ENCODE measurements at regions not wholly inside any gene's neighbourhood (a gene's known extent, or its start where the extent isn't known, plus 50 kb on each side); places are given as distances from the start of the nearest gene placed in this dataset.
"Not testable (repeated sequence)": the region's sequence is repeated elsewhere in the genome, so short reads cannot be mapped to it uniquely, and the experiment has no call there.

DNA sequence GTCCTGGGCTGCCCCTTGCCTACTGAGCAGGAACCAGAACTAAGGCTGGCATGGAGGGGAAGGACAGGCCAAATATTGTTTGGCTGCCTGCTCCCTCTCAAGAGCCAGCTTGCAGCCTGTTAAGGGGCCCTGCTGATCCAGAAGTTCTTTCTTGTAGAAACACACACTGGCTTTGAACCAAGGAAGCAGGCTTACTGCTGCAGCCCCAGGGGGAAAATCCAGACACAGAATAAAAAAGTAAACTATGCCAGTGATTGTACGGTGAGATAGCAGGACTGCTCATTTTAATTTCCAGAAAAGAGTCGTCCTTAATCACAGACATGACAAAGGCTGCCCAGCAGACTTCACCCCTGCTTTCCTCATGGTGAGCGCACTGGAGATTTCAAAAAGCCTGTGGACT is 371.6 kb downstream of the ANAPC1 start:
- H3K9ac ChIP-seq (ENCODE audit: low read length); H4K12ac ChIP-seq (ENCODE audit: low read depth, low read length): not testable (repeated sequence)
- no CpG with 5 or more reads among the region's 3 CpGs for WGBS (ENCODE audit: extremely low coverage, insufficient coverage, insufficient read length)

DNA sequence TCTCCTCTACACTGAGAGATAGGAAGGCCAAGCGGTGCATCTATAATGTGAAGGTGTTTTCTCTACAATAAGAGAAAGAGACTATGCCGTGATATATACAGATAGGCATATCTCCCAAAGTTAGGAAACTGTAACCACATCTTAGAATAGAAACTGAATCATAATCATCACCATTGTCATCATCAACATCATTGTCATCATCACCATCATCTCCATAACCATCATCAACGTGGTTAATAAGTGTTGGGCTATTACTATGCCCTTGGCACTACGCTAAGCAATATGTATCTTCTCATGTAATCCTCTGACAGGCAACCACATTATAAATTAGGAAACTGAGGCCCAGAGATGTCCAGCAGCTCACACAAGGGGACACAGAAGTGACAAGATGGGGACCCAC is 369.9 kb downstream of the ANAPC1 start:
- H3K9me3 ChIP-seq (ENCODE audit: insufficient read depth, low read depth, low read length); H3K79me1 ChIP-seq (ENCODE audit: low read length); H2BK120ac ChIP-seq (ENCODE audit: insufficient read depth, low read length, poor library complexity); H2BK12ac ChIP-seq (ENCODE audit: low read length); H3K27me3 ChIP-seq (ENCODE audit: insufficient read depth, low read length); H3K14ac ChIP-seq (ENCODE audit: low read length); H3K23ac ChIP-seq (ENCODE audit: low read length); H2AK5ac ChIP-seq (ENCODE audit: low read length); H3K79me2 ChIP-seq (ENCODE audit: control insufficient read depth, insufficient read depth, low read length, poor library complexity); H3K4me3 ChIP-seq (ENCODE audit: low read depth, low read length); H4K91ac ChIP-seq (ENCODE audit: low read depth, low read length); H3K36me3 ChIP-seq (ENCODE audit: control insufficient read depth in 1 of 2, insufficient read depth in 2 of 2, low read length in 2 of 2); H3K9ac ChIP-seq (ENCODE audit: low read length); H3K4me2 ChIP-seq (ENCODE audit: low read length); H2AFZ ChIP-seq (ENCODE audit: insufficient read depth, low read length, poor library complexity); H2BK5ac ChIP-seq (ENCODE audit: low read depth, low read length, poor library complexity); H4K12ac ChIP-seq (ENCODE audit: low read depth, low read length); H3K18ac ChIP-seq (ENCODE audit: low read length); DNase-seq; H3K4ac ChIP-seq (ENCODE audit: low read depth, low read length); H3K4me1 ChIP-seq (ENCODE audit: control insufficient read depth in 1 of 2, insufficient read depth in 2 of 2, low read length in 2 of 2); H4K8ac ChIP-seq (ENCODE audit: low read depth, low read length); H3K27ac ChIP-seq (ENCODE audit: low read depth, low read length): not testable (repeated sequence)
- WGBS (ENCODE audit: extremely low coverage, insufficient coverage, insufficient read length), result no CpG with 5 or more reads among the region's 4 CpGs

More for the DNA sequence above, 371.6 kb downstream of the ANAPC1 start:
- H3K36me3 ChIP-seq (ENCODE audit: control insufficient read depth in 1 of 2, insufficient read depth in 2 of 2, low read length in 2 of 2); H3K79me1 ChIP-seq (ENCODE audit: low read length); DNase-seq; H3K27ac ChIP-seq (ENCODE audit: low read depth, low read length); H3K4ac ChIP-seq (ENCODE audit: low read depth, low read length); H3K4me3 ChIP-seq (ENCODE audit: low read depth, low read length); H2BK12ac ChIP-seq (ENCODE audit: low read length); H2AK5ac ChIP-seq (ENCODE audit: low read length); H2BK5ac ChIP-seq (ENCODE audit: low read depth, low read length, poor library complexity); H3K27me3 ChIP-seq (ENCODE audit: insufficient read depth, low read length); H3K4me2 ChIP-seq (ENCODE audit: low read length); H3K9me3 ChIP-seq (ENCODE audit: insufficient read depth, low read depth, low read length); H3K4me1 ChIP-seq (ENCODE audit: control insufficient read depth in 1 of 2, insufficient read depth in 2 of 2, low read length in 2 of 2); H3K18ac ChIP-seq (ENCODE audit: low read length); H4K91ac ChIP-seq (ENCODE audit: low read depth, low read length); H2AFZ ChIP-seq (ENCODE audit: insufficient read depth, low read length, poor library complexity); H3K79me2 ChIP-seq (ENCODE audit: control insufficient read depth, insufficient read depth, low read length, poor library complexity); H3K14ac ChIP-seq (ENCODE audit: low read length); H2BK120ac ChIP-seq (ENCODE audit: insufficient read depth, low read length, poor library complexity); H3K23ac ChIP-seq (ENCODE audit: low read length); H4K8ac ChIP-seq (ENCODE audit: low read depth, low read length): not testable (repeated sequence)

DNA sequence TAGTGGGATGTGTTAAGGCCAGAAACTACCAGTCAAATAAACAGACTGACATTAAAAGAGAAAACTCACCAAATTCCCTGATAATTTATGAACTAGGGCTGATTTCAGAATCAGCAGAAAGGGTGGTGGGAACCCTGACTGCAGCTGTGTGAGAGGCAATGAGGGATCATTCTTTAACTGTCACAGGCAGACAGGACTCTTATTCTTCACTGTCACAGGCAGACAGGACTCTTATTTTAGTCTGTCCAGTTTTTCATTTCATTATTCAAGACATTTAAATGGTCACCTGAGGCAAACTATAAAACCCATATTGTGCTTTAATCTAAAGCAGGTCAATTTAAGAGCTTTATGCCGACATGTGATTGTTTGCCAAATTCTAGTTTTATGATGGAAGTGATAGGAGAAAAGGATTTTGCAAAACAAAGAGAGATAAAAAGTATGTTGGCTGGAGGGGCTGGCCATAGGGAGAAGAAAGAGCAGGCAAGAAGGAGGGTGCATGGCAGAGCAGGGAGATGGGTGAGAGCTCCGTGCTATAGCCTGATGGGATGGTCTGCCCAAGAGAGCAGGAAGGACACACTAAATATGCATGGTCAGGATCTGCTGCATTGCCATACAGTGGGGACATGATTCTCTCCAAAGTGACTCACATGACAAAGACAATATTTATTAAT is 366.8 kb downstream of the ANAPC1 start:
- H2BK120ac ChIP-seq (ENCODE audit: insufficient read depth, low read length, poor library complexity); H3K79me2 ChIP-seq (ENCODE audit: control insufficient read depth, insufficient read depth, low read length, poor library complexity); H3K4me3 ChIP-seq (ENCODE audit: low read depth, low read length); H3K36me3 ChIP-seq (ENCODE audit: control insufficient read depth in 1 of 2, insufficient read depth in 2 of 2, low read length in 2 of 2); H2AFZ ChIP-seq (ENCODE audit: insufficient read depth, low read length, poor library complexity); H2BK5ac ChIP-seq (ENCODE audit: low read depth, low read length, poor library complexity); H4K12ac ChIP-seq (ENCODE audit: low read depth, low read length); H3K18ac ChIP-seq (ENCODE audit: low read length); H3K27me3 ChIP-seq (ENCODE audit: insufficient read depth, low read length); H3K23ac ChIP-seq (ENCODE audit: low read length); H3K4me2 ChIP-seq (ENCODE audit: low read length); H2AK5ac ChIP-seq (ENCODE audit: low read length); H3K9me3 ChIP-seq (ENCODE audit: insufficient read depth, low read depth, low read length); H3K79me1 ChIP-seq (ENCODE audit: low read length); DNase-seq; H3K9ac ChIP-seq (ENCODE audit: low read length); H2BK12ac ChIP-seq (ENCODE audit: low read length); H3K4ac ChIP-seq (ENCODE audit: low read depth, low read length); H3K27ac ChIP-seq (ENCODE audit: low read depth, low read length); H4K91ac ChIP-seq (ENCODE audit: low read depth, low read length); H3K14ac ChIP-seq (ENCODE audit: low read length); H3K4me1 ChIP-seq (ENCODE audit: control insufficient read depth in 1 of 2, insufficient read depth in 2 of 2, low read length in 2 of 2); H4K8ac ChIP-seq (ENCODE audit: low read depth, low read length): not testable (repeated sequence)
- WGBS (ENCODE audit: extremely low coverage, insufficient coverage, insufficient read length), result no CpG with 5 or more reads among the region's 2 CpGs

DNA sequence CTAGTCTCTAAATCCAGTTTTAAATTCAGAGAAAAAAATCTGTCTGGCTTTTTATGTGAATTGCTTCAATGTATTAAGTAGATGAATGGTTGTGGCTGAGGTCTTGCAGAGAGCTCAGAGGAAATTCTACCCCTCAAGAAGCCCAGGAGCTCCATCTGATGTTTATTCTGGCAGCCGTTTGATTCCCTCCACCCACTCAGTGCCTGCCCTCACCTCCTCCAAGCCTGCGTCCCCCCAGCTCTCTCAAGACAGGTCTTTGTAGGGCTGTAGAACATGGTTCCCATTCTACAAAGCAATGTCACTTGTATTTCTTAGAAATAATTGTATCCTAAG is 366.3 kb downstream of the ANAPC1 start:
- H4K91ac ChIP-seq (ENCODE audit: low read depth, low read length); H3K18ac ChIP-seq (ENCODE audit: low read length); H3K79me2 ChIP-seq (ENCODE audit: control insufficient read depth, insufficient read depth, low read length, poor library complexity); H3K23ac ChIP-seq (ENCODE audit: low read length); H3K14ac ChIP-seq (ENCODE audit: low read length); DNase-seq; H3K27ac ChIP-seq (ENCODE audit: low read depth, low read length); H3K79me1 ChIP-seq (ENCODE audit: low read length); H3K4me3 ChIP-seq (ENCODE audit: low read depth, low read length); H3K36me3 ChIP-seq (ENCODE audit: control insufficient read depth in 1 of 2, insufficient read depth in 2 of 2, low read length in 2 of 2); H3K9me3 ChIP-seq (ENCODE audit: insufficient read depth, low read depth, low read length); H2AFZ ChIP-seq (ENCODE audit: insufficient read depth, low read length, poor library complexity); H2BK12ac ChIP-seq (ENCODE audit: low read length); H3K9ac ChIP-seq (ENCODE audit: low read length); H3K4me1 ChIP-seq (ENCODE audit: control insufficient read depth in 1 of 2, insufficient read depth in 2 of 2, low read length in 2 of 2); H3K4me2 ChIP-seq (ENCODE audit: low read length); H2BK120ac ChIP-seq (ENCODE audit: insufficient read depth, low read length, poor library complexity); H3K27me3 ChIP-seq (ENCODE audit: insufficient read depth, low read length); H4K8ac ChIP-seq (ENCODE audit: low read depth, low read length); H3K4ac ChIP-seq (ENCODE audit: low read depth, low read length); H4K12ac ChIP-seq (ENCODE audit: low read depth, low read length); H2BK5ac ChIP-seq (ENCODE audit: low read depth, low read length, poor library complexity); H2AK5ac ChIP-seq (ENCODE audit: low read length): not testable (repeated sequence)
- WGBS (ENCODE audit: extremely low coverage, insufficient coverage, insufficient read length), result no CpG with 5 or more reads among the region's 2 CpGs
